ENCODE measurements at regions not wholly inside any gene's neighbourhood (a gene's known extent, or its start where the extent isn't known, plus 50 kb on each side); places are given as distances from the start of the nearest gene placed in this dataset.

GRCh38 chr4:17332478-17332877 lies 179.4 kb downstream of the QDPR start:
- no peaks in the 10 kb centered on the region for H3K36me3 ChIP-seq (replicated peaks in 1 of 2; ENCODE audit: control insufficient read depth in 2 of 2, insufficient read depth in 2 of 2, low read length in 2 of 2)
- H4K91ac ChIP-seq (ENCODE audit: low read depth, low read length, poor library complexity), result no peak overlapping the region
- no peak overlapping the region for H2AK5ac ChIP-seq (ENCODE audit: low read depth, low read length)
- no peak overlapping the region for H3K4me2 ChIP-seq (ENCODE audit: insufficient read depth, low read length, poor library complexity, severe bottlenecking)
- H2BK5ac ChIP-seq (ENCODE audit: low read length), result no peak overlapping the region
- no peak overlapping the region for H3K4ac ChIP-seq (ENCODE audit: low read length)
- H3K4me1 ChIP-seq (ENCODE audit: control insufficient read depth in 2 of 2, insufficient read depth in 1 of 2, low read depth in 1 of 2, low read length in 2 of 2), result no peaks in the 10 kb centered on the region
- no CpG with 5 or more reads among the region's 5 CpGs for whole genome bisulfite sequencing, 2 donors (ENCODE audit: extremely low coverage in 2 of 2, insufficient read length in 2 of 2, insufficient replicate concordance in 1 of 2)
- H3K9me3 ChIP-seq (replicated peaks in 1 of 2; ENCODE audit: control insufficient read depth in 2 of 2, insufficient read depth in 1 of 2, low read depth in 1 of 2, low read length in 2 of 2), result peaks cover 0 to 2% of the 10 kb centered on the region in 2 donors
- no peak overlapping the region for H2AFZ ChIP-seq (ENCODE audit: low read length)
- H3K14ac ChIP-seq (ENCODE audit: low read length), result no peak overlapping the region
- H3K27me3 ChIP-seq (ENCODE audit: control insufficient read depth in 3 of 3, insufficient read depth in 3 of 3, low read depth in 1 of 3, low read length in 3 of 3), result peaks cover 0 to 3% (median 0%) of the 10 kb centered on the region in 3 experiments
- H3K27ac ChIP-seq (replicated peaks; ENCODE audit: low read length), result no peak overlapping the region
- H3K23ac ChIP-seq (ENCODE audit: low read depth, low read length, poor library complexity), result no peak overlapping the region
- no peak overlapping the region for H3K18ac ChIP-seq (ENCODE audit: low read length)
- H2BK120ac ChIP-seq (ENCODE audit: low read depth, low read length), result no peak overlapping the region
- H2BK12ac ChIP-seq (ENCODE audit: low read length), result no peak overlapping the region
- no peak for DNase-seq (ENCODE audit: low spot score)
- H3K9ac ChIP-seq (ENCODE audit: low read depth, low read length, poor library complexity), result no peak overlapping the region
- no peaks in the 10 kb centered on the region for H3K79me1 ChIP-seq (ENCODE audit: low read depth, low read length)
- H3K4me3 ChIP-seq (ENCODE audit: low read length in 2 of 2), result no peak overlapping the region
- H2BK15ac ChIP-seq (ENCODE audit: low read length), result no peak overlapping the region
- H4K8ac ChIP-seq (ENCODE audit: low read depth, low read length), result no peak overlapping the region

GRCh38 chr4:17329046-17329445 lies 182.8 kb downstream of the QDPR start:
- Histone ChIP-seq H3K79me1 (ENCODE audit: low read depth, low read length) (no peaks in the 10 kb centered on the region), H4K8ac (ENCODE audit: low read depth, low read length) (no peak overlapping the region), H3K14ac (ENCODE audit: low read length) (no peak overlapping the region), H3K4me2 (ENCODE audit: insufficient read depth, low read length, poor library complexity, severe bottlenecking) (no peak overlapping the region), H3K9ac (ENCODE audit: low read depth, low read length, poor library complexity) (no peak overlapping the region), H3K27me3 (ENCODE audit: control insufficient read depth in 3 of 3, insufficient read depth in 3 of 3, low read depth in 1 of 3, low read length in 3 of 3) (peaks cover 0 to 3% (median 0%) of the 10 kb centered on the region in 3 experiments), H3K4me3 (ENCODE audit: low read length in 2 of 2) (no peak overlapping the region), H2AK5ac (ENCODE audit: low read depth, low read length) (no peak overlapping the region), H2BK12ac (ENCODE audit: low read length) (no peak overlapping the region), H3K18ac (ENCODE audit: low read length) (no peak overlapping the region), H2BK15ac (ENCODE audit: low read length) (no peak overlapping the region), H3K36me3 (replicated peaks in 1 of 2; ENCODE audit: control insufficient read depth in 2 of 2, insufficient read depth in 2 of 2, low read length in 2 of 2) (no peaks in the 10 kb centered on the region), H3K4me1 (ENCODE audit: control insufficient read depth in 2 of 2, insufficient read depth in 1 of 2, low read depth in 1 of 2, low read length in 2 of 2) (no peaks in the 10 kb centered on the region), H3K9me3 (replicated peaks in 1 of 2; ENCODE audit: control insufficient read depth in 2 of 2, insufficient read depth in 1 of 2, low read depth in 1 of 2, low read length in 2 of 2) (peaks cover 0 to 2% of the 10 kb centered on the region in 2 donors), H3K23ac (ENCODE audit: low read depth, low read length, poor library complexity) (no peak overlapping the region), H3K27ac (replicated peaks; ENCODE audit: low read length) (no peak overlapping the region), H2BK120ac (ENCODE audit: low read depth, low read length) (no peak overlapping the region), H2BK5ac (ENCODE audit: low read length) (no peak overlapping the region), H2AFZ (ENCODE audit: low read length) (no peak overlapping the region), H3K4ac (ENCODE audit: low read length) (no peak overlapping the region), H4K91ac (ENCODE audit: low read depth, low read length, poor library complexity) (no peak overlapping the region)
- no CpG with 5 or more reads among the region's 1 CpG for WGBS, 2 donors (ENCODE audit: extremely low coverage in 2 of 2, insufficient read length in 2 of 2, insufficient replicate concordance in 1 of 2)
- DNase-seq (ENCODE audit: low spot score), result no peak

- H4K91ac ChIP-seq (ENCODE audit: low read depth, low read length, poor library complexity), result no peak overlapping the region
- H2BK12ac ChIP-seq (ENCODE audit: low read length), result no peak overlapping the region
- no peak overlapping the region for H3K4me2 ChIP-seq (ENCODE audit: insufficient read depth, low read length, poor library complexity, severe bottlenecking)
- no peaks in the 10 kb centered on the region for H3K4me1 ChIP-seq (ENCODE audit: control insufficient read depth in 2 of 2, insufficient read depth in 1 of 2, low read depth in 1 of 2, low read length in 2 of 2)
- no peaks in the 10 kb centered on the region for H3K27me3 ChIP-seq (ENCODE audit: control insufficient read depth in 3 of 3, insufficient read depth in 3 of 3, low read depth in 1 of 3, low read length in 3 of 3)
- no peak overlapping the region for H3K9ac ChIP-seq (ENCODE audit: low read depth, low read length, poor library complexity)
- H3K79me1 ChIP-seq (ENCODE audit: low read depth, low read length), result no peaks in the 10 kb centered on the region
- H3K4ac ChIP-seq (ENCODE audit: low read length), result no peak overlapping the region
- no peak for DNase-seq (ENCODE audit: low spot score)
- H3K4me3 ChIP-seq (ENCODE audit: low read length in 2 of 2), result no peak overlapping the region
- H3K27ac ChIP-seq (replicated peaks; ENCODE audit: low read length), result no peak overlapping the region
- H3K18ac ChIP-seq (ENCODE audit: low read length), result no peak overlapping the region
- H4K8ac ChIP-seq (ENCODE audit: low read depth, low read length), result no peak overlapping the region
- H2BK5ac ChIP-seq (ENCODE audit: low read length), result no peak overlapping the region
- H3K14ac ChIP-seq (ENCODE audit: low read length), result no peak overlapping the region
- H3K36me3 ChIP-seq (replicated peaks in 1 of 2; ENCODE audit: control insufficient read depth in 2 of 2, insufficient read depth in 2 of 2, low read length in 2 of 2), result no peaks in the 10 kb centered on the region
- WGBS, 2 donors (ENCODE audit: extremely low coverage in 2 of 2, insufficient read length in 2 of 2, insufficient replicate concordance in 1 of 2), result no CpG with 5 or more reads among the region's 5 CpGs
- no peak overlapping the region for H2BK15ac ChIP-seq (ENCODE audit: low read length)
- no peak overlapping the region for H2BK120ac ChIP-seq (ENCODE audit: low read depth, low read length)
- no peak overlapping the region for H2AK5ac ChIP-seq (ENCODE audit: low read depth, low read length)
- H2AFZ ChIP-seq (ENCODE audit: low read length), result no peak overlapping the region
- no peak overlapping the region for H3K23ac ChIP-seq (ENCODE audit: low read depth, low read length, poor library complexity)
- no peaks in the 10 kb centered on the region for H3K9me3 ChIP-seq (replicated peaks in 1 of 2; ENCODE audit: control insufficient read depth in 2 of 2, insufficient read depth in 1 of 2, low read depth in 1 of 2, low read length in 2 of 2)
Observed at GRCh38 chr4:17328141-17328815, 183.6 kb downstream of the QDPR start.

- Histone ChIP-seq H4K91ac (ENCODE audit: low read depth, low read length, poor library complexity) (no peak overlapping the region), H3K9ac (ENCODE audit: low read depth, low read length, poor library complexity) (no peak overlapping the region), H2BK15ac (ENCODE audit: low read length) (no peak overlapping the region), H3K4me3 (ENCODE audit: low read length in 2 of 2) (no peak overlapping the region), H3K14ac (ENCODE audit: low read length) (no peak overlapping the region), H2BK5ac (ENCODE audit: low read length) (no peak overlapping the region), H2BK12ac (ENCODE audit: low read length) (no peak overlapping the region), H2BK120ac (ENCODE audit: low read depth, low read length) (no peak overlapping the region), H2AFZ (ENCODE audit: low read length) (no peak overlapping the region), H3K27ac (replicated peaks; ENCODE audit: low read length) (no peak overlapping the region), H2AK5ac (ENCODE audit: low read depth, low read length) (no peak overlapping the region), H3K27me3 (ENCODE audit: control insufficient read depth in 3 of 3, insufficient read depth in 3 of 3, low read depth in 1 of 3, low read length in 3 of 3) (no peaks in the 10 kb centered on the region), H3K4ac (ENCODE audit: low read length) (no peak overlapping the region), H4K8ac (ENCODE audit: low read depth, low read length) (no peak overlapping the region), H3K36me3 (replicated peaks in 1 of 2; ENCODE audit: control insufficient read depth in 2 of 2, insufficient read depth in 2 of 2, low read length in 2 of 2) (no peaks in the 10 kb centered on the region), H3K79me1 (ENCODE audit: low read depth, low read length) (no peaks in the 10 kb centered on the region), H3K23ac (ENCODE audit: low read depth, low read length, poor library complexity) (no peak overlapping the region), H3K9me3 (replicated peaks in 1 of 2; ENCODE audit: control insufficient read depth in 2 of 2, insufficient read depth in 1 of 2, low read depth in 1 of 2, low read length in 2 of 2) (no peaks in the 10 kb centered on the region), H3K4me2 (ENCODE audit: insufficient read depth, low read length, poor library complexity, severe bottlenecking) (no peak overlapping the region), H3K4me1 (ENCODE audit: control insufficient read depth in 2 of 2, insufficient read depth in 1 of 2, low read depth in 1 of 2, low read length in 2 of 2) (no peaks in the 10 kb centered on the region), H3K18ac (ENCODE audit: low read length) (peak overlapping the region; percentile 34)
- DNase-seq (ENCODE audit: low spot score), result no peak
- WGBS, 2 donors (ENCODE audit: extremely low coverage in 2 of 2, insufficient read length in 2 of 2, insufficient replicate concordance in 1 of 2), result no CpG with 5 or more reads among the region's 6 CpGs
Observed at GRCh38 chr4:17327591-17327990, 184.3 kb downstream of the QDPR start.

All from neuronal stem cell (in vitro differentiated cells).